SIG-M5 treated with dmso at 0.1 percent for 504 hours (cell line): ENCODE measurements at regions not wholly inside any gene's neighbourhood (a gene's known extent, or its start where the extent isn't known, plus 50 kb on each side); places are given as distances from the start of the nearest gene placed in this dataset.
"Not testable (repeated sequence)": the region's sequence is repeated elsewhere in the genome, so short reads cannot be mapped to it uniquely, and the experiment has no call there.

Experiments used
- DNase-seq: peaks from one replicate; lab custom pipeline; 2025; ENCODE audit not compliant: unreplicated experiment; lab: John Stamatoyannopoulos, UW

- no peak for DNase-seq
These were observed 148.7 kb upstream of the ATP2B2 start for GRCh38 chr3:10653866-10654611.

GRCh38 chr3:10655105-10655504, 149.7 kb upstream of the ATP2B2 start:
- DNase-seq: no peak

GRCh38 chr3:10657339-10657738, 152.0 kb upstream of the ATP2B2 start:
- not testable (repeated sequence) for DNase-seq

- no peak for DNase-seq
These were observed 150.4 kb upstream of the SLC6A11 start for GRCh38 chr3:10665592-10665991.

- no peak for DNase-seq
These were observed 149.4 kb upstream of the SLC6A11 start for GRCh38 chr3:10666621-10667020.

- no peak for DNase-seq
These were observed 148.8 kb upstream of the SLC6A11 start for GRCh38 chr3:10667269-10667668.

GRCh38 chr3:10667901-10668476, 148.0 kb upstream of the SLC6A11 start:
- DNase-seq: no peak

GRCh38 chr3:10669490-10670048, 146.5 kb upstream of the SLC6A11 start:
- DNase-seq: no peak

- DNase-seq: no peak
These were observed 143.6 kb upstream of the SLC6A11 start for GRCh38 chr3:10672422-10672821.

- no peak for DNase-seq
These were observed 141.4 kb upstream of the SLC6A11 start for GRCh38 chr3:10674578-10674977.

GRCh38 chr3:10676905-10677304, 139.1 kb upstream of the SLC6A11 start:
- no peak for DNase-seq

- no peak for DNase-seq
These were observed 137.1 kb upstream of the SLC6A11 start for GRCh38 chr3:10678796-10679376.

- no peak for DNase-seq
These were observed 135.2 kb upstream of the SLC6A11 start for GRCh38 chr3:10680796-10681195.

GRCh38 chr3:10682692-10683091, 133.3 kb upstream of the SLC6A11 start:
- DNase-seq: no peak

GRCh38 chr3:10683106-10683505, 132.9 kb upstream of the SLC6A11 start:
- no peak for DNase-seq

GRCh38 chr3:10688126-10688525, 127.9 kb upstream of the SLC6A11 start:
- no peak for DNase-seq

- no peak for DNase-seq
These were observed 127.4 kb upstream of the SLC6A11 start for GRCh38 chr3:10688548-10689172.

- no peak for DNase-seq
These were observed 123.9 kb upstream of the SLC6A11 start for GRCh38 chr3:10692039-10692622.

- DNase-seq: peak; percentile 27
These were observed 122.6 kb upstream of the SLC6A11 start for GRCh38 chr3:10693457-10693856.

- DNase-seq: no peak
These were observed 121.8 kb upstream of the SLC6A11 start for GRCh38 chr3:10694179-10694578.

GRCh38 chr3:10695186-10695585, 120.8 kb upstream of the SLC6A11 start:
- DNase-seq: not testable (repeated sequence)
